Astrocyte (in vitro differentiated cells and primary cell): ENCODE measurements at regions not wholly inside any gene's neighbourhood (a gene's known extent, or its start where the extent isn't known, plus 50 kb on each side); places are given as distances from the start of the nearest gene placed in this dataset.

Source experiments
- EZH2 ChIP-seq: IDR thresholded peaks from 2 replicates; pipeline ENCODE4 v1.6.1; 2012; ENCODE audit warnings: mild to moderate bottlenecking, low read length, inconsistent platforms; ENCODE audit not compliant: insufficient read depth
- TF ChIP-seq, protein P1 (sequence below): IDR thresholded peaks from 2 replicates; pipeline ENCODE4 v1.5.1; 2011; ENCODE audit warnings: low read depth, mild to moderate bottlenecking, inconsistent platforms, low read length, moderate library complexity; ENCODE audit not compliant: insufficient read depth

DNA sequence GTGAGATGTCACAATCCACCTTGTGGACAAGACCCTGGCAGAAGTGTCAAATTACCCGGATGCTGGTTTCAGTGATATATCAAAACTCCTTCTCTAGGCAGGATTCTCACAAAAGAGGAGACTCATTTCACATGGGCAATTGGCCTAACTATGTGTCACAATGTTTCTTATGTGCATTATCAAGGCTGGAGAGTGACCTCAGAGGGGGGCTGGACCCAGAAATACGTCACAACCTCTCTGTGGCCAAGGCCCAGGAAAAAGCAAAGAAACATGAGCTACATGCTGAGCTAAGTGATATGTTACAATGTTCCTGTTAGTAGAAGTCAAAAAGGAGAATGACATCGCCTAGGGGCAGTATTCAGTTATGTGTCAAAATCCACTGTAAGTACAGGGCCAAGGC is 1031.2 kb upstream of the AMELY start:
- TF ChIP-seq, protein P1, sequence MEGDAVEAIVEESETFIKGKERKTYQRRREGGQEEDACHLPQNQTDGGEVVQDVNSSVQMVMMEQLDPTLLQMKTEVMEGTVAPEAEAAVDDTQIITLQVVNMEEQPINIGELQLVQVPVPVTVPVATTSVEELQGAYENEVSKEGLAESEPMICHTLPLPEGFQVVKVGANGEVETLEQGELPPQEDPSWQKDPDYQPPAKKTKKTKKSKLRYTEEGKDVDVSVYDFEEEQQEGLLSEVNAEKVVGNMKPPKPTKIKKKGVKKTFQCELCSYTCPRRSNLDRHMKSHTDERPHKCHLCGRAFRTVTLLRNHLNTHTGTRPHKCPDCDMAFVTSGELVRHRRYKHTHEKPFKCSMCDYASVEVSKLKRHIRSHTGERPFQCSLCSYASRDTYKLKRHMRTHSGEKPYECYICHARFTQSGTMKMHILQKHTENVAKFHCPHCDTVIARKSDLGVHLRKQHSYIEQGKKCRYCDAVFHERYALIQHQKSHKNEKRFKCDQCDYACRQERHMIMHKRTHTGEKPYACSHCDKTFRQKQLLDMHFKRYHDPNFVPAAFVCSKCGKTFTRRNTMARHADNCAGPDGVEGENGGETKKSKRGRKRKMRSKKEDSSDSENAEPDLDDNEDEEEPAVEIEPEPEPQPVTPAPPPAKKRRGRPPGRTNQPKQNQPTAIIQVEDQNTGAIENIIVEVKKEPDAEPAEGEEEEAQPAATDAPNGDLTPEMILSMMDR = no peak
- TF ChIP-seq EZH2 = no peak
